ENCODE measurements at regions not wholly inside any gene's neighbourhood (a gene's known extent, or its start where the extent isn't known, plus 50 kb on each side); places are given as distances from the start of the nearest gene placed in this dataset.

- TF ChIP-seq, protein P1, sequence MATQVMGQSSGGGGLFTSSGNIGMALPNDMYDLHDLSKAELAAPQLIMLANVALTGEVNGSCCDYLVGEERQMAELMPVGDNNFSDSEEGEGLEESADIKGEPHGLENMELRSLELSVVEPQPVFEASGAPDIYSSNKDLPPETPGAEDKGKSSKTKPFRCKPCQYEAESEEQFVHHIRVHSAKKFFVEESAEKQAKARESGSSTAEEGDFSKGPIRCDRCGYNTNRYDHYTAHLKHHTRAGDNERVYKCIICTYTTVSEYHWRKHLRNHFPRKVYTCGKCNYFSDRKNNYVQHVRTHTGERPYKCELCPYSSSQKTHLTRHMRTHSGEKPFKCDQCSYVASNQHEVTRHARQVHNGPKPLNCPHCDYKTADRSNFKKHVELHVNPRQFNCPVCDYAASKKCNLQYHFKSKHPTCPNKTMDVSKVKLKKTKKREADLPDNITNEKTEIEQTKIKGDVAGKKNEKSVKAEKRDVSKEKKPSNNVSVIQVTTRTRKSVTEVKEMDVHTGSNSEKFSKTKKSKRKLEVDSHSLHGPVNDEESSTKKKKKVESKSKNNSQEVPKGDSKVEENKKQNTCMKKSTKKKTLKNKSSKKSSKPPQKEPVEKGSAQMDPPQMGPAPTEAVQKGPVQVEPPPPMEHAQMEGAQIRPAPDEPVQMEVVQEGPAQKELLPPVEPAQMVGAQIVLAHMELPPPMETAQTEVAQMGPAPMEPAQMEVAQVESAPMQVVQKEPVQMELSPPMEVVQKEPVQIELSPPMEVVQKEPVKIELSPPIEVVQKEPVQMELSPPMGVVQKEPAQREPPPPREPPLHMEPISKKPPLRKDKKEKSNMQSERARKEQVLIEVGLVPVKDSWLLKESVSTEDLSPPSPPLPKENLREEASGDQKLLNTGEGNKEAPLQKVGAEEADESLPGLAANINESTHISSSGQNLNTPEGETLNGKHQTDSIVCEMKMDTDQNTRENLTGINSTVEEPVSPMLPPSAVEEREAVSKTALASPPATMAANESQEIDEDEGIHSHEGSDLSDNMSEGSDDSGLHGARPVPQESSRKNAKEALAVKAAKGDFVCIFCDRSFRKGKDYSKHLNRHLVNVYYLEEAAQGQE (IDR thresholded peaks at IDR 0.05; ENCODE audit: insufficient read depth in 1 of 2, low read depth in 2 of 2, low read length in 2 of 2), result no peak
- TF ChIP-seq SIN3A (IDR thresholded peaks at IDR 0.05; ENCODE audit: borderline replicate concordance, insufficient read depth, low read length) (no peak), FOXP2 (optimal IDR thresholded peaks at IDR 0.05; ENCODE audit: borderline replicate concordance, extremely low read depth, extremely low read length, insufficient read depth) (no peak), POLR2AphosphoS5 (IDR thresholded peaks at IDR 0.05; ENCODE audit: low read depth, low read length) (no peak), TAF1 (IDR thresholded peaks at IDR 0.05; ENCODE audit: borderline replicate concordance, insufficient read depth, low read length) (no peak)
Measured at GRCh38 chr2:7961550-7961949, 720.3 kb upstream of the ID2 start.

- no peak for TF ChIP-seq POLR2AphosphoS5 (IDR thresholded peaks at IDR 0.05; ENCODE audit: low read depth, low read length)
- TF ChIP-seq, protein P1 (IDR thresholded peaks at IDR 0.05; ENCODE audit: insufficient read depth in 1 of 2, low read depth in 2 of 2, low read length in 2 of 2), result no peak
- TF ChIP-seq TAF1 (IDR thresholded peaks at IDR 0.05; ENCODE audit: borderline replicate concordance, insufficient read depth, low read length), result no peak
- TF ChIP-seq FOXP2 (optimal IDR thresholded peaks at IDR 0.05; ENCODE audit: borderline replicate concordance, extremely low read depth, extremely low read length, insufficient read depth), result no peak
- TF ChIP-seq SIN3A (IDR thresholded peaks at IDR 0.05; ENCODE audit: borderline replicate concordance, insufficient read depth, low read length), result no peak
Measured at GRCh38 chr2:7962161-7962560, 719.7 kb upstream of the ID2 start.

DNA sequence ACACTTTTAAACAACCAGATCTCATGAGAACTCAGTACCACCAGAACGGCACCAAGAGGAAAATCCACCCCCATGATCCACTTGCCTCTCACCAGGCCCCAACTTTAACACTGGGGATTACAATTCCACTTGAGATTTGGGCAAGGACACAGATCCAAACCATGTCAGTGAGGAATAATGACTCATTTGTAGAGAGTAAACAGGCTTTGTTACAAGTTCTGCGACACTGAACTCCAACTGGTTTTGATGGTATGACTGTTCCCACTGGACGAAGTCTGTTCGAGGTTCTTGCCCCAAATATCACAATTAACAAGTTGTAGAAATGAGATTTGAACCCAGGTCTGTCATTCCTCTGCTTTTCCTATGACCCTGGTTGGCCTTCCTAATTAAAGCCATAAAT is 718.1 kb upstream of the ID2 start:
- TF ChIP-seq POLR2AphosphoS5 (IDR thresholded peaks at IDR 0.05; ENCODE audit: low read depth, low read length), result no peak
- no peak for TF ChIP-seq FOXP2 (optimal IDR thresholded peaks at IDR 0.05; ENCODE audit: borderline replicate concordance, extremely low read depth, extremely low read length, insufficient read depth)
- no peak for TF ChIP-seq TAF1 (IDR thresholded peaks at IDR 0.05; ENCODE audit: borderline replicate concordance, insufficient read depth, low read length)
- TF ChIP-seq, protein P1 (IDR thresholded peaks at IDR 0.05; ENCODE audit: insufficient read depth in 1 of 2, low read depth in 2 of 2, low read length in 2 of 2), result no peak
- no peak for TF ChIP-seq SIN3A (IDR thresholded peaks at IDR 0.05; ENCODE audit: borderline replicate concordance, insufficient read depth, low read length)

DNA sequence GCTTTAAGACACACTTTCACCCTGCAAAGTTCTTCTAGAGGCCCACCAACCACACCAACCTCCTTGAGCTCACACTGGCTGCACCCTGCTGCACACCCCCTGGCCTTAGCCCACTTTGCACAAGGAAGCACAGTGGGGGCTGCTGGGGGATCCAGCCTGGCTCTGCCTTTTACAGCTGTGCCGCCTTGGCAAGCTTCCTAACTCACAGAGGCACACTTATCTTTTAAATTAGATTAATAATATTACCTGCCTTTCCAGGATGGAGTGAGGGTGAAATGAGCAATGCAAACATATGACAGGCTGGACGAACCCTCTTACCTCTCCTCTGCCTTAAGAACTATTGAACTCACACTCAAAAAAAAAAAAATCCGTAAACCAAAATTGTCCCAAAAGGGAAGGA is 715.8 kb upstream of the ID2 start:
- TF ChIP-seq SIN3A (IDR thresholded peaks at IDR 0.05; ENCODE audit: borderline replicate concordance, insufficient read depth, low read length), result no peak
- TF ChIP-seq, protein P1 (IDR thresholded peaks at IDR 0.05; ENCODE audit: insufficient read depth in 1 of 2, low read depth in 2 of 2, low read length in 2 of 2), result no peak
- TF ChIP-seq TAF1 (IDR thresholded peaks at IDR 0.05; ENCODE audit: borderline replicate concordance, insufficient read depth, low read length), result no peak
- no peak for TF ChIP-seq FOXP2 (optimal IDR thresholded peaks at IDR 0.05; ENCODE audit: borderline replicate concordance, extremely low read depth, extremely low read length, insufficient read depth)
- no peak for TF ChIP-seq POLR2AphosphoS5 (IDR thresholded peaks at IDR 0.05; ENCODE audit: low read depth, low read length)
